ENCODE measurements at regions not wholly inside any gene's neighbourhood (a gene's known extent, or its start where the extent isn't known, plus 50 kb on each side); places are given as distances from the start of the nearest gene placed in this dataset.

GRCh38 chr10:131461093-131461492 is 149.6 kb upstream of the TCERG1L start:
- DNase-seq = no peak
- Histone ChIP-seq H3K27me3 (ENCODE audit: control insufficient read depth, insufficient read depth, low read length) (peaks cover 10% of the 10 kb centered on the region), H3K4me3 (ENCODE audit: low read length) (no peak overlapping the region), H3K4me1 (ENCODE audit: control insufficient read depth, insufficient read depth, low read length) (no peaks in the 10 kb centered on the region), H3K36me3 (ENCODE audit: control insufficient read depth, insufficient read depth, low read length) (no peaks in the 10 kb centered on the region), H3K27ac (ENCODE audit: low read length) (no peak overlapping the region), H3K9me3 (ENCODE audit: control insufficient read depth, low read depth, low read length) (no peaks in the 10 kb centered on the region)
- WGBS (ENCODE audit: insufficient coverage, low lambda C conversion rate) = no CpG with 5 or more reads among the region's 5 CpGs

- Histone ChIP-seq H3K4me1 (ENCODE audit: control insufficient read depth, insufficient read depth, low read length) (no peaks in the 10 kb centered on the region), H3K27me3 (ENCODE audit: control insufficient read depth, insufficient read depth, low read length) (peaks cover 3% of the 10 kb centered on the region), H3K9me3 (ENCODE audit: control insufficient read depth, low read depth, low read length) (no peaks in the 10 kb centered on the region), H3K36me3 (ENCODE audit: control insufficient read depth, insufficient read depth, low read length) (no peaks in the 10 kb centered on the region), H3K27ac (ENCODE audit: low read length) (no peak overlapping the region), H3K4me3 (ENCODE audit: low read length) (no peak overlapping the region)
- 100% methylated on average over 1 of the region's 5 CpGs for WGBS (ENCODE audit: insufficient coverage, low lambda C conversion rate)
- no peak for DNase-seq
Observed at GRCh38 chr10:131464789-131465188, 153.3 kb upstream of the TCERG1L start.

GRCh38 chr10:131469551-131469950 is 158.0 kb upstream of the TCERG1L start:
- Histone ChIP-seq H3K9me3 (ENCODE audit: control insufficient read depth, low read depth, low read length) (no peaks in the 10 kb centered on the region), H3K4me3 (ENCODE audit: low read length) (no peak overlapping the region), H3K27ac (ENCODE audit: low read length) (no peak overlapping the region), H3K4me1 (ENCODE audit: control insufficient read depth, insufficient read depth, low read length) (no peaks in the 10 kb centered on the region), H3K27me3 (ENCODE audit: control insufficient read depth, insufficient read depth, low read length) (no peaks in the 10 kb centered on the region), H3K36me3 (ENCODE audit: control insufficient read depth, insufficient read depth, low read length) (no peaks in the 10 kb centered on the region)
- WGBS (ENCODE audit: insufficient coverage, low lambda C conversion rate) = 74% methylated on average over 2 of the region's 2 CpGs
- DNase-seq = no peak

GRCh38 chr10:131473645-131474044 is 162.1 kb upstream of the TCERG1L start:
- Histone ChIP-seq H3K4me1 (ENCODE audit: control insufficient read depth, insufficient read depth, low read length) (no peaks in the 10 kb centered on the region), H3K36me3 (ENCODE audit: control insufficient read depth, insufficient read depth, low read length) (no peaks in the 10 kb centered on the region), H3K4me3 (ENCODE audit: low read length) (no peak overlapping the region), H3K9me3 (ENCODE audit: control insufficient read depth, low read depth, low read length) (no peaks in the 10 kb centered on the region), H3K27me3 (ENCODE audit: control insufficient read depth, insufficient read depth, low read length) (no peaks in the 10 kb centered on the region), H3K27ac (ENCODE audit: low read length) (no peak overlapping the region)
- WGBS (ENCODE audit: insufficient coverage, low lambda C conversion rate) = no CpG with 5 or more reads among the region's 10 CpGs
- DNase-seq = no peak

GRCh38 chr10:131474416-131474815 is 162.9 kb upstream of the TCERG1L start:
- no peak for DNase-seq
- Histone ChIP-seq H3K27me3 (ENCODE audit: control insufficient read depth, insufficient read depth, low read length) (no peaks in the 10 kb centered on the region), H3K9me3 (ENCODE audit: control insufficient read depth, low read depth, low read length) (no peaks in the 10 kb centered on the region), H3K4me1 (ENCODE audit: control insufficient read depth, insufficient read depth, low read length) (no peaks in the 10 kb centered on the region), H3K4me3 (ENCODE audit: low read length) (no peak overlapping the region), H3K27ac (ENCODE audit: low read length) (no peak overlapping the region), H3K36me3 (ENCODE audit: control insufficient read depth, insufficient read depth, low read length) (no peaks in the 10 kb centered on the region)
- no CpG with 5 or more reads among the region's 6 CpGs for WGBS (ENCODE audit: insufficient coverage, low lambda C conversion rate)

GRCh38 chr10:131475043-131475442 is 163.5 kb upstream of the TCERG1L start:
- no peaks in the 10 kb centered on the region for H3K27me3 ChIP-seq (ENCODE audit: control insufficient read depth, insufficient read depth, low read length)
- no peak for DNase-seq
- no peak overlapping the region for H3K4me3 ChIP-seq (ENCODE audit: low read length)
- no peaks in the 10 kb centered on the region for H3K9me3 ChIP-seq (ENCODE audit: control insufficient read depth, low read depth, low read length)
- H3K4me1 ChIP-seq (ENCODE audit: control insufficient read depth, insufficient read depth, low read length) = no peaks in the 10 kb centered on the region
- no peaks in the 10 kb centered on the region for H3K36me3 ChIP-seq (ENCODE audit: control insufficient read depth, insufficient read depth, low read length)
- WGBS (ENCODE audit: insufficient coverage, low lambda C conversion rate) = no CpG with 5 or more reads among the region's 11 CpGs
- no peak overlapping the region for H3K27ac ChIP-seq (ENCODE audit: low read length)

- no CpG with 5 or more reads among the region's 16 CpGs for WGBS (ENCODE audit: insufficient coverage, low lambda C conversion rate)
- Histone ChIP-seq H3K4me3 (ENCODE audit: low read length) (no peak overlapping the region), H3K4me1 (ENCODE audit: control insufficient read depth, insufficient read depth, low read length) (no peaks in the 10 kb centered on the region), H3K9me3 (ENCODE audit: control insufficient read depth, low read depth, low read length) (no peaks in the 10 kb centered on the region), H3K36me3 (ENCODE audit: control insufficient read depth, insufficient read depth, low read length) (no peaks in the 10 kb centered on the region), H3K27me3 (ENCODE audit: control insufficient read depth, insufficient read depth, low read length) (no peaks in the 10 kb centered on the region), H3K27ac (ENCODE audit: low read length) (no peak overlapping the region)
- no peak for DNase-seq
Observed at GRCh38 chr10:131475803-131476202, 164.3 kb upstream of the TCERG1L start.

- Histone ChIP-seq H3K4me3 (ENCODE audit: low read length) (no peak overlapping the region), H3K27ac (ENCODE audit: low read length) (no peak overlapping the region), H3K27me3 (ENCODE audit: control insufficient read depth, insufficient read depth, low read length) (no peaks in the 10 kb centered on the region), H3K36me3 (ENCODE audit: control insufficient read depth, insufficient read depth, low read length) (no peaks in the 10 kb centered on the region), H3K4me1 (ENCODE audit: control insufficient read depth, insufficient read depth, low read length) (no peaks in the 10 kb centered on the region), H3K9me3 (ENCODE audit: control insufficient read depth, low read depth, low read length) (no peaks in the 10 kb centered on the region)
- DNase-seq = no peak
- no CpG with 5 or more reads among the region's 15 CpGs for WGBS (ENCODE audit: insufficient coverage, low lambda C conversion rate)
Observed at GRCh38 chr10:131477457-131478121, 166.1 kb upstream of the TCERG1L start.

GRCh38 chr10:131478377-131478989 is 167.0 kb upstream of the TCERG1L start:
- no peaks in the 10 kb centered on the region for H3K27me3 ChIP-seq (ENCODE audit: control insufficient read depth, insufficient read depth, low read length)
- no peak overlapping the region for H3K27ac ChIP-seq (ENCODE audit: low read length)
- WGBS (ENCODE audit: insufficient coverage, low lambda C conversion rate) = no CpG with 5 or more reads among the region's 6 CpGs
- no peaks in the 10 kb centered on the region for H3K9me3 ChIP-seq (ENCODE audit: control insufficient read depth, low read depth, low read length)
- no peaks in the 10 kb centered on the region for H3K36me3 ChIP-seq (ENCODE audit: control insufficient read depth, insufficient read depth, low read length)
- H3K4me3 ChIP-seq (ENCODE audit: low read length) = no peak overlapping the region
- no peaks in the 10 kb centered on the region for H3K4me1 ChIP-seq (ENCODE audit: control insufficient read depth, insufficient read depth, low read length)
- DNase-seq = no peak

- Histone ChIP-seq H3K4me3 (ENCODE audit: low read length) (no peak overlapping the region), H3K36me3 (ENCODE audit: control insufficient read depth, insufficient read depth, low read length) (no peaks in the 10 kb centered on the region), H3K4me1 (ENCODE audit: control insufficient read depth, insufficient read depth, low read length) (no peaks in the 10 kb centered on the region), H3K9me3 (ENCODE audit: control insufficient read depth, low read depth, low read length) (no peaks in the 10 kb centered on the region), H3K27me3 (ENCODE audit: control insufficient read depth, insufficient read depth, low read length) (no peaks in the 10 kb centered on the region), H3K27ac (ENCODE audit: low read length) (no peak overlapping the region)
- WGBS (ENCODE audit: insufficient coverage, low lambda C conversion rate) = no CpG with 5 or more reads among the region's 3 CpGs
- no peak for DNase-seq
Observed at GRCh38 chr10:131480066-131480465, 168.5 kb upstream of the TCERG1L start.

GRCh38 chr10:131480861-131481260 is 169.3 kb upstream of the TCERG1L start:
- Histone ChIP-seq H3K9me3 (ENCODE audit: control insufficient read depth, low read depth, low read length) (no peaks in the 10 kb centered on the region), H3K27ac (ENCODE audit: low read length) (no peak overlapping the region), H3K27me3 (ENCODE audit: control insufficient read depth, insufficient read depth, low read length) (no peaks in the 10 kb centered on the region), H3K4me1 (ENCODE audit: control insufficient read depth, insufficient read depth, low read length) (no peaks in the 10 kb centered on the region), H3K36me3 (ENCODE audit: control insufficient read depth, insufficient read depth, low read length) (no peaks in the 10 kb centered on the region), H3K4me3 (ENCODE audit: low read length) (no peak overlapping the region)
- no CpG with 5 or more reads among the region's 7 CpGs for WGBS (ENCODE audit: insufficient coverage, low lambda C conversion rate)
- DNase-seq = no peak

All from large intestine (tissue), 3 donors.